ENCODE measurements at regions not wholly inside any gene's neighbourhood (a gene's known extent, or its start where the extent isn't known, plus 50 kb on each side); places are given as distances from the start of the nearest gene placed in this dataset.

DNA sequence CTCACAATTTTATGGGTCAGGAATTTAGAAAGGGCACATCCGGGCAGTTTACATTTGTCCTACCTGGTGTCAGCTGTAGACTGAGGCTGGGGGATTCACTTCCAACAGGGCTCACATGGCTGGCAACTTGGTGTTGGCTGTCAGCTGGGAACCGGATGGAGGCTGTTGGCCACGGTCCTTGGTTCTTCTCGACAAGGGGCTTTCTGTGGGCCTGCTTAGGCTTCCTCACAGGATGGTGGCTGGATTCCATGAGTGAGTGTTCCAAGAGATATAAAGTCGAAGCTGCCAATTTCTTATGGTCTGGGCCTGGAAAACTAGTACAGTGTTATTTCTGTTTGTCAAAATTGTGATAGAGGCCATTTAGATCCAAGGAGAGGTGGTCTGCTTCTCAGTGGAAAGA is 127.9 kb downstream of the PTCSC3 start:
- H3K4me1 ChIP-seq: no peaks in the 10 kb centered on the region
- H3K9me3 ChIP-seq: no peaks in the 10 kb centered on the region
- H3K27ac ChIP-seq: no peak overlapping the region
- no peak for FAIRE-seq
- TF ChIP-seq, protein P1, sequence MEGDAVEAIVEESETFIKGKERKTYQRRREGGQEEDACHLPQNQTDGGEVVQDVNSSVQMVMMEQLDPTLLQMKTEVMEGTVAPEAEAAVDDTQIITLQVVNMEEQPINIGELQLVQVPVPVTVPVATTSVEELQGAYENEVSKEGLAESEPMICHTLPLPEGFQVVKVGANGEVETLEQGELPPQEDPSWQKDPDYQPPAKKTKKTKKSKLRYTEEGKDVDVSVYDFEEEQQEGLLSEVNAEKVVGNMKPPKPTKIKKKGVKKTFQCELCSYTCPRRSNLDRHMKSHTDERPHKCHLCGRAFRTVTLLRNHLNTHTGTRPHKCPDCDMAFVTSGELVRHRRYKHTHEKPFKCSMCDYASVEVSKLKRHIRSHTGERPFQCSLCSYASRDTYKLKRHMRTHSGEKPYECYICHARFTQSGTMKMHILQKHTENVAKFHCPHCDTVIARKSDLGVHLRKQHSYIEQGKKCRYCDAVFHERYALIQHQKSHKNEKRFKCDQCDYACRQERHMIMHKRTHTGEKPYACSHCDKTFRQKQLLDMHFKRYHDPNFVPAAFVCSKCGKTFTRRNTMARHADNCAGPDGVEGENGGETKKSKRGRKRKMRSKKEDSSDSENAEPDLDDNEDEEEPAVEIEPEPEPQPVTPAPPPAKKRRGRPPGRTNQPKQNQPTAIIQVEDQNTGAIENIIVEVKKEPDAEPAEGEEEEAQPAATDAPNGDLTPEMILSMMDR (IDR thresholded peaks at IDR 0.05): no peak
- 56 to 57% methylated on average over 5 of the region's 5 CpGs for WGBS, 2 donors
- no peak overlapping the region for H3K4me3 ChIP-seq
- intact Hi-C loops (cut with DNase I): no loop called here
- H3K36me3 ChIP-seq: no peaks in the 10 kb centered on the region
- no peak for DNase-seq
- no peaks in the 10 kb centered on the region for H3K27me3 ChIP-seq
- no peak for ATAC-seq

DNA sequence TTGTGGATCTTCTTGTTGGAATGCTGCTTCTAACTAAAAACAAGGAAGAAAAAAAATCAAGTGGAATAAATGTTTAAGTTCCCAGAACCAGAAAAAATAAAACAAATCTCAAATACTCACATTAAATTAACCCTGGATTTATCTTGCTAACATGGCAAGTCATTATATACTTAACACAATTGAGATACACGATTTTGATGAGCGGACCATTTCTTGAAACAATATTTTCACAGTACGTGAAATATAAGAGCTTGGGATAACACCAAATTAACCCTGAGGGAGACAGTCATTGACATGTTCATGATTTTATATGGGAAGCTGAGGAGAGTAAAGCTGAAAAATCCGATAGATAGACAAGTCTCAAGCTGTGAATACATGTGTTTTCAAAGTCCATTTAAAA is 128.6 kb downstream of the PTCSC3 start:
- H3K9me3 ChIP-seq: no peaks in the 10 kb centered on the region
- H3K4me3 ChIP-seq: no peak overlapping the region
- intact Hi-C loops (cut with DNase I): no loop called here
- no peak for ATAC-seq
- WGBS, 2 donors: 70 to 75% methylated on average over 4 of the region's 4 CpGs
- no peak for FAIRE-seq
- no peak for DNase-seq
- H3K4me1 ChIP-seq: no peaks in the 10 kb centered on the region
- TF ChIP-seq, protein P1 (IDR thresholded peaks at IDR 0.05): no peak
- no peaks in the 10 kb centered on the region for H3K36me3 ChIP-seq
- no peaks in the 10 kb centered on the region for H3K27me3 ChIP-seq
- no peak overlapping the region for H3K27ac ChIP-seq

DNA sequence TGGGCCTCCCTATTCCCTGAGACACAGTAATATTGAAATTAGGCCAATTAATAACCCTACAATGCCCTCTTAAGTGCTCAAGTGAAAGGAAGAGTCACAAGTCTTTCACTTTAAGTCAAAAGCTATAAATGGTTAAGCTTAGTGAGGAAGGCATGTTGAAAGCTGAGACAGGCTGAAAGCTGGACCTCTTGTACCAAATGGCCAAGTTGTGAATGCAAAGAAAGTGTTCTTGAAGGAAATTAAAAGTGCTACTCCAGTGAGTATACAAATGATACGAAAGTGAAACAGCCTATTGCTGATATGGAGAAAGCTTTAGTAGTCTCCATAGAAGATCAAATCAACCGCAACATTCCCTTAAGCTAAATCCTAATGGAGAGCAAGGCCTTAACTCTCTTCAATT is 140.8 kb downstream of the PTCSC3 start:
- DNase-seq (no peak), FAIRE-seq (no peak)
- WGBS, 2 donors: 80 to 82% methylated on average over 2 of the region's 2 CpGs

DNA sequence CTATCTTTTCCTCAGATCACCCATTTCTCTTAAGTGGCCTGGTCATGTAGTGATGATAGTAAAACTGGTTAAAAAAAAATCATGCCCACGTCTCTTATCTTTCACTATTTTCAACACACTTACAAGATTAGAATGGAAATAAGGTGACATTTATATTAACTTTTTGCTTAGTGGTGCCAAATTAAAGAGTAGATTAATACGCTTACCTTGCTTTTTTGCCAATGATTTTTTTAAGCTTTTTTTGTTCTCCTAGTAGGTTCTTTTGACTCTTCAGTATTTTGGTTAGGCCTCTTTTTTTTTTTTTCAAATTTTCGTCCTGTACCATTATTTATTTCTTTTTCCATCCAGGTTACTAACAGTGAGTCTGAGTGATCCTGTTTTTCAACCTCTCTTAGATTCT is 147.9 kb downstream of the PTCSC3 start:
- ATAC-seq: no peak
- no peaks in the 10 kb centered on the region for H3K4me1 ChIP-seq
- no peaks in the 10 kb centered on the region for H3K27me3 ChIP-seq
- no peak for FAIRE-seq
- H3K27ac ChIP-seq: no peak overlapping the region
- TF ChIP-seq, protein P1 (IDR thresholded peaks at IDR 0.05): no peak
- no peak for DNase-seq
- no peaks in the 10 kb centered on the region for H3K36me3 ChIP-seq
- H3K9me3 ChIP-seq: no peaks in the 10 kb centered on the region
- 32 to 54% methylated on average over 3 of the region's 3 CpGs for WGBS, 2 donors
- intact Hi-C loops (cut with DNase I): no loop called here
- no peak overlapping the region for H3K4me3 ChIP-seq

More for the DNA sequence above, 140.8 kb downstream of the PTCSC3 start:
- no peak for ATAC-seq
- no peaks in the 10 kb centered on the region for H3K27me3 ChIP-seq
- H3K4me1 ChIP-seq: no peaks in the 10 kb centered on the region
- no peak overlapping the region for H3K4me3 ChIP-seq
- H3K27ac ChIP-seq: no peak overlapping the region
- TF ChIP-seq, protein P1 (IDR thresholded peaks at IDR 0.05): no peak
- no peaks in the 10 kb centered on the region for H3K9me3 ChIP-seq
- H3K36me3 ChIP-seq: no peaks in the 10 kb centered on the region
- intact Hi-C loops (cut with DNase I): no loop called here

DNA sequence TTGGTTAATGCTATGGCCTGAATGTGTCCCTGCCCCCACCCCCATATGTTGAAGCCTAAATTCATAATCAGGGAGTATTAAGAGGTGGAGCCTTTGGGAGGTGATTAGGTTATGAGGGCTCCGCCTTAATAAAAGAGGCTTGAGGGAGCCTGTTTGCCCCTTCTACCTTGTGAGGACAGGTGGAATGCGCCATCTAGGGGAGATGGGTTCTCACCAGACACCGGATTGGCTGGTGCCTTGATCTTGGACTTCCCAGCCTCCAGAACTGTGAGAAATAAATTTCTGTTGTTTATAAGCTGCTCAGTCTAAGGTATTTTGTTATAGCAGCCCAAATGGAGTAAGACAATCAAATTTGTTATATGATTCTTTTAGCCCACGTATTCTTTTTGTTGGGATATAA is 148.3 kb downstream of the PTCSC3 start:
- 59 to 67% methylated on average over 4 of the region's 4 CpGs for WGBS, 2 donors
- no peak for DNase-seq
- no peak for FAIRE-seq

More for the DNA sequence above, 148.3 kb downstream of the PTCSC3 start:
- Histone ChIP-seq H3K27me3 (no peaks in the 10 kb centered on the region), H3K4me3 (no peak overlapping the region), H3K4me1 (no peaks in the 10 kb centered on the region), H3K9me3 (no peaks in the 10 kb centered on the region), H3K27ac (no peak overlapping the region), H3K36me3 (no peaks in the 10 kb centered on the region)
- intact Hi-C loops (cut with DNase I): no loop called here
- ATAC-seq: no peak
- TF ChIP-seq, protein P1 (IDR thresholded peaks at IDR 0.05): no peak
